ENCODE measurements at regions not wholly inside any gene's neighbourhood (a gene's known extent, or its start where the extent isn't known, plus 50 kb on each side); places are given as distances from the start of the nearest gene placed in this dataset.

GRCh38 chr3:11928381-11928780, 75.8 kb upstream of the SYN2 start:
- Histone ChIP-seq H2AFZ (ENCODE audit: low read length) (no peak overlapping the region), H3K27ac (ENCODE audit: insufficient read depth, low read length) (no peak overlapping the region), H4K20me1 (ENCODE audit: control insufficient read depth, extremely low read depth, insufficient read depth, low read length) (no peaks in the 10 kb centered on the region), H3K36me3 (ENCODE audit: control insufficient read depth, insufficient read depth, low read length) (no peaks in the 10 kb centered on the region), H3K27me3 (ENCODE audit: control insufficient read depth, insufficient read depth, low read length) (no peaks in the 10 kb centered on the region), H3K4me3 (replicated peaks in 1 of 4; ENCODE audit: control extremely low read depth in 1 of 4, insufficient read depth in 1 of 4, low read depth in 3 of 4, low read length in 4 of 4) (no peak overlapping the region), H3K4me2 (ENCODE audit: extremely low read depth, insufficient read depth, low read length) (no peak overlapping the region), H3K4me1 (ENCODE audit: control insufficient read depth, extremely low read depth, insufficient read depth, low read length) (no peaks in the 10 kb centered on the region), H3K9me3 (ENCODE audit: control insufficient read depth, insufficient read depth, low read depth, low read length) (no peaks in the 10 kb centered on the region), H3K79me2 (ENCODE audit: control insufficient read depth, insufficient read depth, low read length) (no peaks in the 10 kb centered on the region), H3K9ac (ENCODE audit: insufficient read depth, low read length) (no peak overlapping the region)
- TF ChIP-seq CTCF (conservative IDR thresholded peaks at IDR 0.05 in 1 of 2, IDR thresholded peaks at IDR 0.05 in 1 of 2; ENCODE audit: low read depth in 1 of 2, low read length in 2 of 2) (no peak), EZH2 (IDR thresholded peaks at IDR 0.05; ENCODE audit: low read length, missing control alignments) (no peak)
- DNase-seq (ENCODE audit: low read depth in 2 of 2) = no peak

GRCh38 chr3:11929531-11929930, 74.7 kb upstream of the SYN2 start:
- Histone ChIP-seq H3K4me3 (replicated peaks in 1 of 4; ENCODE audit: control extremely low read depth in 1 of 4, insufficient read depth in 1 of 4, low read depth in 3 of 4, low read length in 4 of 4) (no peak overlapping the region), H3K9ac (ENCODE audit: insufficient read depth, low read length) (no peak overlapping the region), H3K4me2 (ENCODE audit: extremely low read depth, insufficient read depth, low read length) (no peak overlapping the region), H3K36me3 (ENCODE audit: control insufficient read depth, insufficient read depth, low read length) (no peaks in the 10 kb centered on the region), H3K4me1 (ENCODE audit: control insufficient read depth, extremely low read depth, insufficient read depth, low read length) (no peaks in the 10 kb centered on the region), H3K9me3 (ENCODE audit: control insufficient read depth, insufficient read depth, low read depth, low read length) (no peaks in the 10 kb centered on the region), H3K27ac (ENCODE audit: insufficient read depth, low read length) (no peak overlapping the region), H3K27me3 (ENCODE audit: control insufficient read depth, insufficient read depth, low read length) (no peaks in the 10 kb centered on the region), H3K79me2 (ENCODE audit: control insufficient read depth, insufficient read depth, low read length) (no peaks in the 10 kb centered on the region), H4K20me1 (ENCODE audit: control insufficient read depth, extremely low read depth, insufficient read depth, low read length) (no peaks in the 10 kb centered on the region), H2AFZ (ENCODE audit: low read length) (no peak overlapping the region)
- TF ChIP-seq CTCF (conservative IDR thresholded peaks at IDR 0.05 in 1 of 2, IDR thresholded peaks at IDR 0.05 in 1 of 2; ENCODE audit: low read depth in 1 of 2, low read length in 2 of 2) (no peak), EZH2 (IDR thresholded peaks at IDR 0.05; ENCODE audit: low read length, missing control alignments) (no peak)
- no peak for DNase-seq (ENCODE audit: low read depth in 2 of 2)

GRCh38 chr3:11930084-11930483, 74.1 kb upstream of the SYN2 start:
- H3K4me2 ChIP-seq (ENCODE audit: extremely low read depth, insufficient read depth, low read length) = no peak overlapping the region
- no peak overlapping the region for H3K9ac ChIP-seq (ENCODE audit: insufficient read depth, low read length)
- no peak for DNase-seq (ENCODE audit: low read depth in 2 of 2)
- H3K27me3 ChIP-seq (ENCODE audit: control insufficient read depth, insufficient read depth, low read length) = no peaks in the 10 kb centered on the region
- no peaks in the 10 kb centered on the region for H3K79me2 ChIP-seq (ENCODE audit: control insufficient read depth, insufficient read depth, low read length)
- no peak overlapping the region for H3K27ac ChIP-seq (ENCODE audit: insufficient read depth, low read length)
- no peaks in the 10 kb centered on the region for H3K4me1 ChIP-seq (ENCODE audit: control insufficient read depth, extremely low read depth, insufficient read depth, low read length)
- H3K4me3 ChIP-seq (replicated peaks in 1 of 4; ENCODE audit: control extremely low read depth in 1 of 4, insufficient read depth in 1 of 4, low read depth in 3 of 4, low read length in 4 of 4) = no peak overlapping the region
- no peak overlapping the region for H2AFZ ChIP-seq (ENCODE audit: low read length)
- no peaks in the 10 kb centered on the region for H4K20me1 ChIP-seq (ENCODE audit: control insufficient read depth, extremely low read depth, insufficient read depth, low read length)
- TF ChIP-seq CTCF (conservative IDR thresholded peaks at IDR 0.05 in 1 of 2, IDR thresholded peaks at IDR 0.05 in 1 of 2; ENCODE audit: low read depth in 1 of 2, low read length in 2 of 2) (no peak), EZH2 (IDR thresholded peaks at IDR 0.05; ENCODE audit: low read length, missing control alignments) (no peak)
- H3K9me3 ChIP-seq (ENCODE audit: control insufficient read depth, insufficient read depth, low read depth, low read length) = no peaks in the 10 kb centered on the region
- H3K36me3 ChIP-seq (ENCODE audit: control insufficient read depth, insufficient read depth, low read length) = no peaks in the 10 kb centered on the region

All from fibroblast of lung (primary cell).